Activated T-cell treated with anti-CD3 and anti-CD28 coated beads, Interleukin-2, amount 50 U/mL, for 24 hours (primary cell): ENCODE measurements at regions not wholly inside any gene's neighbourhood (a gene's known extent, or its start where the extent isn't known, plus 50 kb on each side); places are given as distances from the start of the nearest gene placed in this dataset.
"Not testable (repeated sequence)": the region's sequence is repeated elsewhere in the genome, so short reads cannot be mapped to it uniquely, and the experiment has no call there.

ENCODE experiments used
- DNase-seq: peaks from one replicate; pipeline ENCODE4 v3.0.0-alpha.2; 2020
- H3K27ac Mint-ChIP-seq: 2 replicates; pipeline ENCODE4 v1.8.0; 2020; ENCODE audit warnings: mild to moderate bottlenecking, mixed read lengths
- H3K27me3 Mint-ChIP-seq: 2 replicates; pipeline ENCODE4 v1.8.0; 2020; ENCODE audit warnings: mixed read lengths
- H3K36me3 Mint-ChIP-seq: 2 replicates; pipeline ENCODE4 v1.8.0; 2020; ENCODE audit warnings: low read depth, mixed read lengths
- H3K4me1 Mint-ChIP-seq: 2 replicates; pipeline ENCODE4 v1.8.0; 2020; ENCODE audit warnings: low read depth, mixed read lengths
- H3K4me3 Mint-ChIP-seq: 2 replicates; pipeline ENCODE4 v1.8.0; 2020; ENCODE audit warnings: mild to moderate bottlenecking, moderate library complexity, mixed read lengths
- H3K9me3 Mint-ChIP-seq: 2 replicates; pipeline ENCODE4 v1.8.0; 2020; ENCODE audit warnings: mixed read lengths

DNA sequence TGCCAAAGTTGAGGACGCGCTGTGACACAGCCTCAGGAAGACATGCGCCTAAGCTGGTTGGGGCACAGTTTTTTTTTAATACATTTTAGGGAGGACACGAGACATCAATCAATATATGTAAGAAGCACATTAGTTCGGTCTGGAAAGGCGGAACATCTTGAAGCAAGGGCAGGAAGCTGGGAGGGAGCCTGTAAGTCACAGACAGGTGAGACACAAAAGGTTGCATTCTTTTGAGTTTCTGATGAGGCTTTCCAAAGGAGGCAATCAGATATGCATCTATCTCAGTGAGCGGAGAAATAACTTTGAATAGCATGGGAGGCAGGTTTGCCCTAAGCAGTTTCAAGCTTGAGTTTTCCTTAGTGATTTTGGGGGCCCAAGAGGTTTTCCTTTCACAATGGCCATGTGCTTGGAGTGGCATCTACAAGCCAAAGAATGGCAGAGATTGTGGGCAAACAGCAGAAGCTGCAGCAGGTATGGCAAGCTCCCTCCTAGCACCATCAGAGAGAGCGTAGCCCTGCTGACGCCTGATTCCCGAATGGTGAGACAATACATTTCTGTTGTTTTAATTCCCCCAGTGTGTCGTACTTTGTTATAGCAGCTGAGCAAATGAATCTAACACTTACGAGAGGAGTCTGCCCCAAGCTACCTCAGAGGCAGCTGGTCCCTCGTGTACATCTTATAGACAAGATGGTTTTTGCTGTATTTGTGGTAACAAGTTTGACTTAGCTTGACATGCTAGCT is 99.5 kb upstream of the TMTC4 start:
- peaks cover 8% of the 10 kb centered on the region for H3K4me1 Mint-ChIP-seq
- H3K9me3 Mint-ChIP-seq = no peaks in the 10 kb centered on the region
- no peak overlapping the region for H3K4me3 Mint-ChIP-seq
- DNase-seq = no peak
- H3K27ac Mint-ChIP-seq = no peak overlapping the region
- no peaks in the 10 kb centered on the region for H3K36me3 Mint-ChIP-seq
- peaks cover 7% of the 10 kb centered on the region for H3K27me3 Mint-ChIP-seq

DNA sequence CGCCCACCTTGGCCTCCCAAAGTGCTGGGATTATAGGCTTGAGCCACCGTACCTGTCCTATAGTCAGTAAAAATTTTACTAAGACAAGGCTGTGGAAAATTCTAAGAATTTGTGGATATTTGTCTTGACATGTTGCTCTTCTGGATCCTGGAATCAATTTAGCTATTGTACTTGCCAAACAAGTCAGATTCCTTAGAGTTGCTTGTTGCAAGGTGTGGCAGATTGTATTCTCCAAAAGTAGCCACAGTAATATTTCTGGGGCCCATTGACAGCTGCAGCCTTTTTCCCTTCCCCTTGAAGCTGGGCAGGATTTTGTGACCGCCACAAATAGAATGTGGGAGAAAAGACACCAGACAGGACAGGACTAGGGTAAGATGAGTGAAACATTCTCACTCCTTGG is 98.8 kb upstream of the TMTC4 start:
- Mint-ChIP-seq H3K4me1 (peaks cover 8% of the 10 kb centered on the region), H3K4me3 (no peak overlapping the region), H3K36me3 (no peaks in the 10 kb centered on the region), H3K9me3 (no peaks in the 10 kb centered on the region), H3K27ac (no peak overlapping the region), H3K27me3 (peaks cover 6% of the 10 kb centered on the region)
- no peak for DNase-seq

DNA sequence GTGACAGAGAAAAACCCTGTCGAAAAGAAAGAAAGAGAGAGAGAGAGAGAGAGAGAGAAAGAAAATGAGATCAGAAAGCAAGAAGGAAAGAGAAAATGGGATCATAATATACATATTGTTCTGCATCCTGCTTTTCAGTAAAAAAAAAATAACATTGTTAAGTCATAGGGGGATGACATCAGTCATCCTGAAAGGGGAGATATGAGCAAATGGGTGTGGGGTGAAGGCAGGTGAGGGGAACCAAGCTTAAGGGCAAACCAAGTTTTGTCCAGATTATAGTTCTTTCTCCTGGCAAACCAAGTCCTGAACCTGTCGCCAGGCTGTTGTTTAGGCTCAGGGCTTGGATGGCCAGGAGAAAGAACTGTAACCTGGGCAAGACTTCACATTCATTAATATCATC is 92.6 kb upstream of the TMTC4 start:
- H3K36me3 Mint-ChIP-seq = no peaks in the 10 kb centered on the region

DNA sequence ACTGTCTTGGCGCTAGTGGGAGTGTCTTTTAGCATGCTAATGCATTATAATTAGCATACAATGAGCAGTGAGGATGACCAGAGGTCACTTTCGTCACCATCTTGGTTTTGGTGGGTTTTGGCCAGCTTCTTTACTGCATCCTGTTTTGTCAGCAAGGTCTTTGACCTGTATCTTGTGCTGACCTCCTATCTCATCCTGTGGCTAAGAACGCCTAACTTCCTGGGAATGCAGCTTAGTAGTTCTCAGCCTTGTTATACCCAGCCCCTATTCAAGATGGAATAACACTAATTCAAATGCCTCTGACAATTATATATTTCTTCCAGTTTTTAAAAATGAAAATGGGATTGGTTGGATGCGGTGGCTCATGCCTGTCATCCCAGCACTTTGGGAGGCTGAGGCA is 92.0 kb upstream of the TMTC4 start:
- H3K36me3 Mint-ChIP-seq, H3K4me1 Mint-ChIP-seq, H3K27ac Mint-ChIP-seq, H3K9me3 Mint-ChIP-seq, DNase-seq, H3K27me3 Mint-ChIP-seq, H3K4me3 Mint-ChIP-seq: not testable (repeated sequence)

More for the DNA sequence above, 92.6 kb upstream of the TMTC4 start:
- Mint-ChIP-seq H3K4me1 (peaks cover 2% of the 10 kb centered on the region), H3K9me3 (peaks cover 2% of the 10 kb centered on the region), H3K4me3 (no peak overlapping the region), H3K27ac (no peak overlapping the region), H3K27me3 (peaks cover 8% of the 10 kb centered on the region)
- DNase-seq = no peak

DNA sequence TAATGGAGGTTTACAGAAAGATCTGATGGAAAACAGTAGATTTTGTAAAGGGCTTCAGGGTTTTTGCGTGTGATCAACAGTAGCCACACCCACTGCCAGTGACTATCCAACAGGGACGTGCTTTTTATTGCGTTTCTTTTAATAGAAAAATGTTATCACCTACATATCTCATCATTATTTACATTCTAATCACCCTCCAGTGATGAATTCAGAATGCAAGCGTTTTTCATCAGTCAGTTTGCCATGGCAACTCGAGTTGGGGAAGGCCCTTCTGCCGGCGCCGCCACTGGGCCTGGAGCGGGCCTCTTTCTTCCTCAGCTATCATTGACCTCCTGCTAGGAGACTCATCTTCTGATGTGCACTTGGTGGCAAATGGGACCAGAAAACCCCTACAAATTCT is 90.3 kb upstream of the TMTC4 start:
- Mint-ChIP-seq H3K4me3 (no peak overlapping the region), H3K4me1 (peaks cover 2% of the 10 kb centered on the region), H3K9me3 (peaks cover 2% of the 10 kb centered on the region), H3K27me3 (peaks cover 8% of the 10 kb centered on the region), H3K36me3 (no peaks in the 10 kb centered on the region), H3K27ac (no peak overlapping the region)
- DNase-seq = no peak

DNA sequence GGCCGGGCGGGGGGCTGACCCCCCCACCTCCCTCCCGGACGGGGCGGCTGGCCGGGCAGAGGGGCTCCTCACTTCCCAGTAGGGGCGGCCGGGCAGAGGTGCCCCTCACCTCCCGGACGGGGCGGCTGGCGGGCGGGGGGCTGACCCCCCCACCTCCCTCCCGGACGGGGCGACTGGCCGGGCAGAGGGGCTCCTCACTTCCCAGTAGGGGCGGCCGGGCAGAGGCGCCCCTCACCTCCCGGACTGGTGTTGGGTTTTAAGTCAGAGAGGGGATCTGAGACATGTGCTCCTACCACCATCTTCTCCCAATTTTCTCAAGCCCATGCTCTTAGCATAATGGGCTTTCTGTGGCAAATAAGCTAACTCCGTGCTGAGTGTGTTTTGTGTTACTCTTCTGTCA is 87.5 kb upstream of the TMTC4 start:
- DNase-seq, H3K36me3 Mint-ChIP-seq, H3K27ac Mint-ChIP-seq, H3K9me3 Mint-ChIP-seq, H3K4me1 Mint-ChIP-seq, H3K4me3 Mint-ChIP-seq, H3K27me3 Mint-ChIP-seq: not testable (repeated sequence)

DNA sequence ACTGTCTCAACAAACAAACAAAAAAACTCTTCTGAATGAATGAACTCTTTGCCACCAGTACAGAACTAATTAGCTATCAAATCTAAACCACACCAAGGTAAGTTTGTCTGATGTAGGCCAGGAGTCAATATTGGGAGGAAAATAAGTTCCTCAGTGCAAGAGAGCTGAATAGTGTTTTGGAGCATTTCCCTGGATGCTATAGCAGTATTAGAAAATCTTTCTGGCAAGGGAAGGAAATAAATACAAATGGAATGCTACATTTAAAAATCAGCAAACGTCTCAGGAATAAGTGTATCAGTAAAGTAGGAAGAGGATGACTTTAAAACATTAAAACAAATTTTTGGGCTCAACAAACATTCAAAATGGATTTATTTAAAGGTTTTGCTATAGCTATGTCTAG is 81.3 kb upstream of the TMTC4 start:
- no peaks in the 10 kb centered on the region for H3K4me1 Mint-ChIP-seq
- no peak overlapping the region for H3K4me3 Mint-ChIP-seq
- no peak for DNase-seq
- H3K27ac Mint-ChIP-seq = no peak overlapping the region
- H3K9me3 Mint-ChIP-seq = no peaks in the 10 kb centered on the region
- H3K27me3 Mint-ChIP-seq = peaks cover 7% of the 10 kb centered on the region
- H3K36me3 Mint-ChIP-seq = no peaks in the 10 kb centered on the region

DNA sequence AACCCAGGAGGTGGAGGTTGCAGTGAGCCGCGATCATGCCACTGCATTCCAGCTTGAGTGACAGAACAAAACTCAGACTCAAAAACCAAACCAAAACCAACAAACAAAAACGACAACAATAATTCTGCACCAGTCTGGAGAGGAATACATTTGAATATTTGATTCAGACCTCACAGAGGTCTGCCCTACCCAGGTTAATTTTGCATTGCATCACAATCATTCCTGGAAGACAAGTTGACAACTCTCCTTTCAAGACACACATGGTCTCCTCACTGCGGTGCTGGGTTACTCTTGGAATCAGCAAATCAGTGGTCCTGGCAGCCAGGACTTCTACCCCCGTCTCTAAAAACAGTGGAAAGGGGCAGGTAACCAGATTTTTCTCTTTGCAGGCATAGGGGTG is 79.9 kb upstream of the TMTC4 start:
- Mint-ChIP-seq H3K9me3 (no peaks in the 10 kb centered on the region), H3K27me3 (peaks cover 7% of the 10 kb centered on the region), H3K4me3 (no peak overlapping the region), H3K4me1 (no peaks in the 10 kb centered on the region), H3K36me3 (no peaks in the 10 kb centered on the region), H3K27ac (no peak overlapping the region)
- DNase-seq = no peak

DNA sequence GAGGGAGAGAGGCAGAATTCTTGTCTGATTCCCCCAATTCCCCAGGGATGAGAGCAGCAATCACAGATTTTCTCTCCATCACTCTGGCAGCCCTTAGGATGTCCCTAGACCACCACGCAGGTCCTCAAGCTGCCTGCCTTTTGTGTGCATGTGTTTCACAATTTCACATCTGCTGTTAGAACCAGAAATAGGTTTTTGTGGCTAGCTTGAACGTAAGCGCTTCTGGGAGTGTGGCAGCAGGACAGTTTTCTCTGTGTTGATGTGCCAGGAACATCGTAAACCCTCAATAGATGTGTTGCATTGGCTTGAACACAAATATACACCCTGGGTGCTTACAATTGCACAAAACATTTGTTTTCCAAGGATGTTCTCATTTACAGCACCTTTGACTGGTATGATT is 78.8 kb upstream of the TMTC4 start:
- Mint-ChIP-seq H3K9me3 (no peaks in the 10 kb centered on the region), H3K27ac (no peak overlapping the region), H3K4me1 (no peaks in the 10 kb centered on the region), H3K36me3 (no peaks in the 10 kb centered on the region), H3K4me3 (no peak overlapping the region), H3K27me3 (peaks cover 7% of the 10 kb centered on the region)
- DNase-seq = no peak

DNA sequence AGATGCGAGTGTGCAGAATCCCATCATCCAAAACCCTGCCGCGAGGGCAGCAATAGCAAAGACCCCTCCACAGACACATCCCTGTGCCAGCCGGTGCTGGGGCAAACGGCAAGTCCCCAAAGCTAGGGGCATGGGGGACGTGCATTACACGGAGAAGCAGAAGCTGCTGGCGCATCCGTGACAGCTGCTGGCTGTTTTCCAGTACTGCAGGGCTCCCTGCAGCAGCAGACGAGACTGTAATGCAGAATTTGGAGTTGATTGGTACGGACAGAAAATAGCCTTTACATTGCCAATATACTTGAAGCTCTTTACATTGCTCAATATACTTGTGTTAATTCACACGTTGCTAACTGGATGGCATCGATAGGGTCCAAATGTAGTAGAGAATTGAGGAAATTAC is 77.2 kb upstream of the TMTC4 start:
- H3K4me1 Mint-ChIP-seq = no peaks in the 10 kb centered on the region
- no peaks in the 10 kb centered on the region for H3K36me3 Mint-ChIP-seq
- no peak overlapping the region for H3K4me3 Mint-ChIP-seq
- no peaks in the 10 kb centered on the region for H3K9me3 Mint-ChIP-seq
- H3K27me3 Mint-ChIP-seq = peaks cover 7% of the 10 kb centered on the region
- DNase-seq = no peak
- H3K27ac Mint-ChIP-seq = no peak overlapping the region

DNA sequence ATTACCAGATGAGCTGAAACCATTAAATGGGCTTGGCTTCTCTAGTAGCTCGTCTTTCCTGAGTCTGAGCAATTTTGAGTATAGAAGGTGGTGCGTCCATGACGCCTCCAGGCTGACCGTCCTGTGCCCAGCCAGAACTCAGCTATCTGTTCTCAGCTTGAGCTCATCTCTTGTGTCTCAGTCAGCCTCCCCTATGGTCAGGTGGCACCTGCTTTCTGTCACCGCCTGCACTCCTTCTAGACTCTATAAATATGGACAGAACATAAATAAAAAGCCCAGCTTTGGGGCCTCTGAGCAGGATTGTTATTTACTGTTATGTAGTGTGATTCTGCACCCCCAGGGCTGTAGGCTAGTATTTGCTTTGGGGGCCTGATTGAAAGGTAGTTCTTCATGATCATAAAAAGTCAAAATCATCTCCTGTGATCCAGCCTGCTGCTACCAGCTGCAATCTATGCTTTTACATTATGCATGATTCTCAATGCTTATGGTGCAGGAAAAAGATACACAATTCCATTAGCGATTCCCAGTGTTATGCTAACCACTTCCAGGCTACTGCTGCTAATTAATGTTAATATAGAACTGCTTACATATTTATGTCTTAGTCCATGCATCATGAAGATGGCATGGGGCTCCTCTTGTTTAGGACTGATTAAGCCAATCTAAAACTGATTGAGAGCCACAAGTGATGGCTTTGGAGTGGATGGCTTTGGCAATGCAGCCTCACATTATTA is 72.5 kb upstream of the TMTC4 start:
- H3K4me1 Mint-ChIP-seq = no peaks in the 10 kb centered on the region

DNA sequence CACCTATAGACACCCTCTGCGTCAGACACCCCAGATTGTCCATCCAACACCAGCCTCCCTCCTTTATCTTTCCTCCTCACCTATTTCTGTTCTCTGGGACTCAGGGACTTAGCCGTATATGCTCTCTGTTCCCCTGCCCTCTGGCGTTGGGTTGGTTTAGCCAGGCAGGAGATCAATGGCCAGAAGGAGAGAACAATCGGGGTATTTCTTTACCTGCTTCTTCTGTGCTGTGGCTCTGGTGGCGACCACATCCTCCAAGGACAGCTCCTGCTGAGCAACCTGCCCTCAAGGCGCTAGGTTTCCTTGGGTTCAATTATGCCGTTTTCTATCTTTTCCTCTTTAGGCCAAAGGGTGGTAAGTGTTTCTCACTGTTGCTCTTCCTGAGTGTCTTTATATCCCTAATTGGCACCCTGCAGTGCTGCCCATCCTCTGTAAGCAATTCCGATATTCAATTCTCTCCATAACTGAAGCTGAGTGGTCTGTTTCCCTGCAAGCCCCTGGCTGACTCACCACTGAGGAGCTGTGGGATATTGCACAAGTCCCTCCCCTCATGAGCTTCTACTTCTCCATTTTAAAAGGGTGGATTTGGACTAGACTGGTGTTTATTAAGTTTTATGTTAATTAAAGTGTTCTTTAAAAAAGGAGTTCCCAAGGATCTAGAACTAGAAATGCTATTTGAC is 63.7 kb upstream of the TMTC4 start:
- Mint-ChIP-seq H3K9me3 (no peaks in the 10 kb centered on the region), H3K4me3 (no peak overlapping the region), H3K27ac (no peak overlapping the region), H3K4me1 (no peaks in the 10 kb centered on the region), H3K27me3 (peaks cover 28% of the 10 kb centered on the region), H3K36me3 (no peaks in the 10 kb centered on the region)
- DNase-seq = no peak

More for the DNA sequence above, 72.5 kb upstream of the TMTC4 start:
- Mint-ChIP-seq H3K27ac (no peak overlapping the region), H3K27me3 (peaks cover 16% of the 10 kb centered on the region), H3K36me3 (no peaks in the 10 kb centered on the region), H3K9me3 (peaks cover 2% of the 10 kb centered on the region), H3K4me3 (no peak overlapping the region)
- no peak for DNase-seq

DNA sequence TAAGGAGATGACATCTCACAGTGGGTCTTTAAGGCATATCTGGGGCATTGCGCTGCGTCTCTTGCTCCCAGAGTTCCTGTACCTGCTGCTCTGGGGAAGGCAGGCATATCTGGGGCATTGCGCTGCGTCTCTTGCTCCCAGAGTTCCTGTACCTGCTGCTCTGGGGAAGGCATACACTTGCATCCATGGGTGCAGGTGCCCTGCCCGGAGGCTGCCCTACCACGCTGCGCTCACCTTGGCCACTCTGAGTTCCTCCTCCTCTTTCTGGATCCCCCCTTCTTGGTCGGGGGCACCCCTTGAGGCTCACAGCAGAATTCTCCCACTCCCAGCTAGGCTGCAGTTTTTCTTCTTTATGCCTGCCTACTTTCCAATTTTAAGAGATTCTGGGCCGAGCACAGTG is 60.9 kb upstream of the TMTC4 start:
- no peaks in the 10 kb centered on the region for H3K9me3 Mint-ChIP-seq
- no peaks in the 10 kb centered on the region for H3K4me1 Mint-ChIP-seq
- peaks cover 36% of the 10 kb centered on the region for H3K27me3 Mint-ChIP-seq
- no peak overlapping the region for H3K27ac Mint-ChIP-seq
- no peaks in the 10 kb centered on the region for H3K36me3 Mint-ChIP-seq
- DNase-seq = no peak
- H3K4me3 Mint-ChIP-seq = no peak overlapping the region

DNA sequence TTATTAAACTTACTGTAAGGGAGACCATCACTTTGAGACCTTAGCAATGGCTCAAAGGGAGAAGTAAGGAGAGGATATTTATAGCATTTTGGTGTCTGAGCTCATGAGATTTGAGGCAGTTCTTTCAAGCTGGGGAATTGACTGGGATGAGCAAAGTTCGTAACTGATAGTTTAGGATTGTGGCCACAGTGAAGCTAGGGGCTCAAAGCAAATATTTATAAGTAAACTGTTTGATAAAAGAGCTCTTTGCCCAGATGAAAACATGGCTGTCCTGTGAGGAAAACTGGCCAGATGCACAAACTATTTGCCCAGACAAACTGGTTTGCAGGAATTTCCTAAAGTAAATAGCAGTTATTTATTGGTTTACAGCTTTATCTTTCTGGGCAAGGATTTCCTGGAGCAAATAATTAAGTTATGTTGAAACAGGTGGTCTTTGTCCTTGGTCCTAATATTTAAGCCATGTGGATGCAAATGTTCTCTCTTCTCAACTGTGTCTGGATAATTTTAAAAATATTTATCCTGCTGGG is 59.7 kb upstream of the TMTC4 start:
- no peaks in the 10 kb centered on the region for H3K9me3 Mint-ChIP-seq
- H3K27ac Mint-ChIP-seq = no peak overlapping the region
- H3K4me3 Mint-ChIP-seq = no peak overlapping the region
- no peaks in the 10 kb centered on the region for H3K36me3 Mint-ChIP-seq
- DNase-seq = no peak
- H3K27me3 Mint-ChIP-seq = peaks cover 38% of the 10 kb centered on the region
- no peaks in the 10 kb centered on the region for H3K4me1 Mint-ChIP-seq

DNA sequence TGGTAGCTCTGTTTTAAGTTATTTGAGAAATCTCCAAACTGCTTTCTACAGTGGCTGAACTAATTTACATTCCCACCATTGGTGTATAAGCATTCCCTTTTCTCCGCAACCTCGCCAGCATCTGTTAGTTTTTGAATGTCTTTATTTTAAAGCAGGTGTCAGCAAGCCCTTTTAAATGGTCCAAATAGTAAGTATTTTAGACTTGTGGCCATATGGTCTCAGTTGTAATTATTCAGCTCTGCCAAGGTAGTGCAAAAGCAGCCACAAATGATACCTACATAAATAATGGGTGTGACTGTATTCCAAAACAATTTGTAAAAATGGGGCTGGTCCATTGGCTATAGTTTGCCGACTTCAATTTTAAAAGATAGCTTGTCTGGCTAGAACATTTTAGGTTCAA is 58.7 kb upstream of the TMTC4 start:
- no peaks in the 10 kb centered on the region for H3K4me1 Mint-ChIP-seq
- peaks cover 1% of the 10 kb centered on the region for H3K36me3 Mint-ChIP-seq
- H3K27ac Mint-ChIP-seq = no peak overlapping the region
- H3K9me3 Mint-ChIP-seq = no peaks in the 10 kb centered on the region
- H3K4me3 Mint-ChIP-seq = no peak overlapping the region
- peaks cover 35% of the 10 kb centered on the region for H3K27me3 Mint-ChIP-seq
- no peak for DNase-seq
